Sigmoid colon (tissue), 4 donors: ENCODE measurements at regions not wholly inside any gene's neighbourhood (a gene's known extent, or its start where the extent isn't known, plus 50 kb on each side); places are given as distances from the start of the nearest gene placed in this dataset.

ENCODE experiments used
- EP300 ChIP-seq, 4 donors: sonication (generic); formaldehyde crosslinking; IDR thresholded peaks; one replicate each; pipeline ENCODE4 v1.6.1; 2017; ENCODE audit warnings: antibody characterized with exemption in 4 of 4
- POLR2A ChIP-seq, 2 donors: fragments of 450-650 bp; IDR thresholded peaks; one replicate each; pipeline ENCODE4 v1.6.1; 2016; ENCODE audit warnings: antibody characterized with exemption in 2 of 2, mild to moderate bottlenecking in 2 of 2, moderate library complexity in 2 of 2
- POLR2AphosphoS5 ChIP-seq, 4 donors: sonication (generic); formaldehyde crosslinking; IDR thresholded peaks; one replicate each; pipeline ENCODE4 v1.6.1; 2017; ENCODE audit warnings: antibody characterized with exemption in 4 of 4
- TF ChIP-seq, protein P1 (sequence below), 4 experiments: fragments of 450-650 bp in 3 of 4; fragments of 200-600 bp in 1 of 4; IDR thresholded peaks; one replicate each; pipeline ENCODE4 v1.5.1; 2016 to 2019; ENCODE audit warnings: antibody characterized with exemption in 4 of 4, mild to moderate bottlenecking in 3 of 4, moderate library complexity in 2 of 4

DNA sequence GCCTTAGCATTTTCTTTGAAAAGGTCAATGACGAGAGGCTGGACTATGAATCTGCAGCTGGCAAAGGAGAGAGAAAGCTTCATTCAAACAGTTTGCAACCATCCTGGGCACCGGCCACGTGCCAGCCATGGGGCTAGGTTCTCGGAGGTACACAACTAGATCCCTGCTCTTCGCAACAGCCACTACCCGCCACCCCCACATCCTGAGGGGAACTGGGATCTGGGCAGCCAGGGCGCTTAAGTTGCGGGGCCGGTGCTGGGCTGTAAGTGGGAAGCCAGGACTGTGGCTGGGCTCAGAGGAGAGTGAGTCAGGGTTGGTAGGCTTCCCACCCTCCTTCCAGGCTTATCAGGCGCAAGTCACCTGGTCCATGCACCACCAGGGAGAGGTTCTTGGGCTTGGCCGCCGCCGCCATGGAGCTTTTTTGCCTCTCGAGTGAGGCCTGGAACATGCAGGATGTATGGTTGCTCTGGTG is 95.0 kb upstream of the TERB2 start:
- TF ChIP-seq, protein P1, sequence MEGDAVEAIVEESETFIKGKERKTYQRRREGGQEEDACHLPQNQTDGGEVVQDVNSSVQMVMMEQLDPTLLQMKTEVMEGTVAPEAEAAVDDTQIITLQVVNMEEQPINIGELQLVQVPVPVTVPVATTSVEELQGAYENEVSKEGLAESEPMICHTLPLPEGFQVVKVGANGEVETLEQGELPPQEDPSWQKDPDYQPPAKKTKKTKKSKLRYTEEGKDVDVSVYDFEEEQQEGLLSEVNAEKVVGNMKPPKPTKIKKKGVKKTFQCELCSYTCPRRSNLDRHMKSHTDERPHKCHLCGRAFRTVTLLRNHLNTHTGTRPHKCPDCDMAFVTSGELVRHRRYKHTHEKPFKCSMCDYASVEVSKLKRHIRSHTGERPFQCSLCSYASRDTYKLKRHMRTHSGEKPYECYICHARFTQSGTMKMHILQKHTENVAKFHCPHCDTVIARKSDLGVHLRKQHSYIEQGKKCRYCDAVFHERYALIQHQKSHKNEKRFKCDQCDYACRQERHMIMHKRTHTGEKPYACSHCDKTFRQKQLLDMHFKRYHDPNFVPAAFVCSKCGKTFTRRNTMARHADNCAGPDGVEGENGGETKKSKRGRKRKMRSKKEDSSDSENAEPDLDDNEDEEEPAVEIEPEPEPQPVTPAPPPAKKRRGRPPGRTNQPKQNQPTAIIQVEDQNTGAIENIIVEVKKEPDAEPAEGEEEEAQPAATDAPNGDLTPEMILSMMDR (IDR thresholded peaks at IDR 0.05) = no peak
- no peak for TF ChIP-seq EP300 (IDR thresholded peaks at IDR 0.05)
- TF ChIP-seq POLR2A (IDR thresholded peaks at IDR 0.05) = no peak
- TF ChIP-seq POLR2AphosphoS5 (IDR thresholded peaks at IDR 0.05) = no peak
